ENCODE measurements at regions not wholly inside any gene's neighbourhood (a gene's known extent, or its start where the extent isn't known, plus 50 kb on each side); places are given as distances from the start of the nearest gene placed in this dataset.
"Not testable (repeated sequence)": the region's sequence is repeated elsewhere in the genome, so short reads cannot be mapped to it uniquely, and the experiment has no call there.

- DNase-seq = no peak
Measured at GRCh38 chr12:105856048-105856405, 282.7 kb downstream of the NUAK1 start.

DNA sequence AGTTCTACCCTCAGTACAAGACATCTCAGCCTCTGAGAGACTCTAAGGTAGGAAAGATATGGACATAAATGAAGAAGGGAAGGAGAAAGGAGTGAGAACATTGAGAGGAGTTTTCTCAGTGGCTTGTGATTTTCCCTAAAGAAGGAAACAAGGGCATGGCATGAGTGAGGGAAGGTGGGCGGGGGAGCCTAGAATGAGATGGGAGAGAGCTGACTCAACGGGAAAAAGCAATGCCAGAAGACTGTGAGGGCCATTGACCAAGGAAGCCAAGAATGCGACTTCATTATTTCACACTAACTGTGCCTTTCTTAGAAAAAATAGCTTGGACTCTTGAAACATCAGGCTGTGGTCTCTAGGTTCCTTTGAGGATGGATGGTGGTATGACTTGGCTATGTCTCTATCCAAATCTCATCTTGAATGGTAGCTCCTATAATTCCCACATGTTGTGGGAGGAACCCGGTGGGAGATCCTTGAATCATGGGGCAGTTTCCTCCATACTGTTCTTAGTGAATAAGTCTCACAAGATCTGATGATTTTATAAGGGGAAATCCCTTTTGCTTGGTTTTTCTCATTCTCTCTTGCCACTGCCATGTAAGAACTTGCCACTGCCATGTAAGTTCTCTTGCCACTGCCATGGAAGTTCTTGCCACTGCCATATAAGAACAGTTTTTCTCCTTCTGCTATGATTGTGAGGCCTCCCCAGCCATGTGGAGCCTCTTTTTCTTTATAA lies 279.6 kb downstream of the NUAK1 start:
- no peak for DNase-seq

DNA sequence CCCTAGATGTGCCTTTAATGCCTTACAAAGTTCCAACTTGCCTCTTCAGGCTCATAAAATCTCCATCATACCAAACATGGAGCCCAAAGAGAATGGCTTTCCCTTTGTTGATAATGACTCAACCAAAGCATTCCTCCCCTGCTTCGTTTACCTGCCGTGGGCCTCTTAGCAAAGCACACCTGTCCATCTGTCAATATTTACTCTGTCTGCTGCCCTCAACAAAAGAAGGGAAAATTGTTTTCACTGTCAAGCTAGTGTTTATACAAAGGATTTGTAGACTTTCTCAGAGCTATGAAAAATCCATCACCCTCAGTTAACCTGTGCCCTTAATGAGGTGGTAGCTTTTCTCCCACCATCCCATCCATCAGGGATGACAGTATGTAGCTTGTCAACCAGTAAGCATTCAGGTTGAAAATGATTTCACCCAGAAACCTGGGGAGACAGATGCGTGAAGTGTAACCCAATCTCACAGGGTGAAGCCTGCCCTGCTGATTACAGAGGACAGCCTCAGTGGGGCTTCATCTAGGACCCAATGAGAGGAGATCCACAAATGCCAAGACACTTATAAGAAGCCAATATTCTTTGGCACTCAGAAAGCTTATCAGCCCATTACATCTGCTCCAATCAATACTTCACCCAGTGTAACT lies 278.1 kb downstream of the NUAK1 start:
- DNase-seq = no peak

GRCh38 chr12:105861227-105861626 lies 277.5 kb downstream of the NUAK1 start:
- no peak for DNase-seq

GRCh38 chr12:105862163-105862821 lies 276.5 kb downstream of the NUAK1 start:
- DNase-seq = no peak

GRCh38 chr12:105864316-105864715 lies 274.4 kb downstream of the NUAK1 start:
- DNase-seq = no peak

- DNase-seq = no peak
Measured at GRCh38 chr12:105864901-105865300, 273.9 kb downstream of the NUAK1 start.

GRCh38 chr12:105865886-105866285 lies 272.9 kb downstream of the NUAK1 start:
- no peak for DNase-seq

DNA sequence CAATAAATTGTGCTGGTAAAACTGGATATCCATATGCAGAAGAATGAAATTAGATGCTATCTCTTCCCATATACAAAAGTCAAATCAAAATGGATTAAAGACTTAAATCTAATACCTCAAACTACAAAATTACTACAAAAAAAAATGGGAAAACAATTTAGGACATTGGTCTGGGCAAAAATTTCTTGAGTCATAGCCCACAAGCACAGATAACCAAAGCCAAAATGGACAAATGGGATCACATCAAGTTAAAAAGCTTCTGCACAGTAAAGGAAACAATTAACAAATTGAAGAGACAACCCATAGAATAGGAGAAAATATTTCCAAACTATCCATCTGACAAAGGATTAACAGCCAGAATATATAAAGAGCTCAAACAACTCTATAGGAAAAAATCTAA lies 264.6 kb downstream of the NUAK1 start:
- DNase-seq = no peak

GRCh38 chr12:105876396-105876927 lies 262.3 kb downstream of the NUAK1 start:
- no peak for DNase-seq

DNA sequence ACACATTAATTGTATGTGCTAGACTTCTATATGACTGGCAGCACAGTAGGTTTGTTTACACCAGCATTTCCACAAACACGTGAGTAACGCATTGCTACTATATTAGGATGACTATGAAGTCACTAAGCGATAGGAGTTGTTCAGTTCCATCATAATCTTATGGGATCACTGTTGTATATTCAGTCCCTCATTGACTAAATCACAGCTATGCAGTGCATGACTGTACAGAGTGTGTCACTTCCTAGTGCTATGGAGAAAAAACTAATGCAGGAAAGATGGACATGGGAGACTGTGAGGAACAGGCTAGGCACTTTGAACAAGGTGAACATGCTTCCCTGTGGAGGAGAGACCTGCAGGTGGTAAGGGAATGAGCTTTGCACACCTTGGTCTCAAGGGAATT lies 259.8 kb downstream of the NUAK1 start:
- DNase-seq = no peak

DNA sequence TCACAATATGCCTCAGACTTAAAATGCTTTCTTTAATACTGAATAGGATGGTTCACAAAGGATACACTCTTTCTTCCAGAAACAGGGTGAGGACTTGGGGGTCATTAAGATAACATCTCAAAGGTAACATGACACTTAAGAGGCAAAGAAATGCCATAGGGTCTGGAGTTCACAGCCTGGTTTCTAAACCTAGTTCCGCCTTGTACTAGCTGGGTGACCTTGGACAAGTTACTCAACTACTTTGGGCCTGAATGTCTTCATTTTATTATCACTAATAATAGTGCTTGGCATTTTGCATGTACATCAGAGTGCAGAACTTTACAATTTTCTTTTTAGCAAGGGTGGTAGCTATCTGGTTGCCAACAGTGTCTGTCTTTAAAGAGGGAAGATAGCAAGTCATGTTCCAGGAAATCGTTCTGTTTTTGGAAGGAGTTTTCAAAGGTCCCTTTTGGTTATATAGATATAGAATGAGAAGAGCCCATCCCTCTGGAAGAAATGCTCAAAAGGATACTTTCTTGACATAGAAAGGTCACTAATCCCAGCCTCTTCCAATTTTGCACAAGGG lies 257.8 kb downstream of the NUAK1 start:
- no peak for DNase-seq

- DNase-seq = no peak
Measured at GRCh38 chr12:105882404-105882803, 256.4 kb downstream of the NUAK1 start.

- no peak for DNase-seq
Measured at GRCh38 chr12:105887131-105887530, 251.6 kb downstream of the NUAK1 start.

- no peak for DNase-seq
Measured at GRCh38 chr12:105888696-105889095, 250.1 kb downstream of the NUAK1 start.

DNA sequence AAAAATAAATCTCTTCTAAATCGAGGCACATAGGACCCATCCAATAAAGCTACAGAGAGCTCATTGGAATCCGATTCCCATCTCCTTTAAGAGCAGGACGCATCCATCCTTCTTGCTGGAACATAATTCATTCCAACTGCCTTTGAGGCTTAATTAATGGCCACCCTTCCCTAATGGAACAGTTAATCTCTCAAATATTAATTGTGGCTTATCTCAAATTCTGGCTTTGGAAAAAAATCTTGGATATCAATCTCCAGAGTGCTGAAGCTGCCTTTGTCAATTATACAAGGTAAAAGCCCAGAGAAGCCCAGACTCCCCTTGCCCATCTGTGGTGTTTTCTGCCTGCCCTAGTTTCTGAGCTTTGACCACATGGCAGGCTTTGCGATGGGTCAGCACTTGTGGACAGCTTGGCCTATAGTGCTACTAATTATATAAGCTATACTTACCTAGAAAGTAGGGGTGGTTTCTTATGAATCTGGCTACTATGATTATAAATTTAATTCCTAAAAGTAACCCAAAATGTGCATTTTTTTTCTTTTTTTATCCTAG lies 246.3 kb downstream of the NUAK1 start:
- no peak for DNase-seq

DNA sequence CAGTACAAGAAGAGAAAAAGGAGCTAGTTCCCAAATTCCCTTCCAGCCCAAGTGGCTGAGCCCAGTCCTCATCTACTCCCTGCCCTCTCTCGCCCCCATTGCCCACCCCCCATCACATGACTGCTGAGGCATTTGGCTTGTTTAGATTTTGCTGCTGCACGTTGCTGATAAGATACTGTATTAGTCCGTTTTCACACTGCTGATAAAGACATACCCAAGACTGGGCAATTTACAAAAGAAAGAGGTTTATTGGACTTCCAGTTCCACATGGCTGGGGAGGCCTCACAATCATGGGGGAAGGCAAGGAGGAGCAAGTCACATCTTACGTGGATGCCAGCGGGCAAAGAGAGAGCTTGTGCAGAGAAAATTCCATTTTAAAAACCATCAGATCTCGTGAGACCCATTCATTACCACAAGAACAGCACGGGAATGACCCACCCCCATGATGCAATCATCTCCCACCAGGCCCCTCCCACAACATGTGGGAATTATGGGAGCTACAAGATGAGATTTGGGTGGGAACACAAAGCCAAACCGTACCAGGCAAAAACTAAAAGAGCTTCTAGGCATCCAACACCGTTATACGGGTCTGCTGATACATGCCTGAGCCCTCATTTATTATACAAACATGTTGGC lies 243.4 kb downstream of the NUAK1 start:
- not testable (repeated sequence) for DNase-seq

GRCh38 chr12:105897311-105897725 lies 241.4 kb downstream of the NUAK1 start:
- DNase-seq = no peak

- not testable (repeated sequence) for DNase-seq
Measured at GRCh38 chr12:105898271-105898670, 240.5 kb downstream of the NUAK1 start.

DNA sequence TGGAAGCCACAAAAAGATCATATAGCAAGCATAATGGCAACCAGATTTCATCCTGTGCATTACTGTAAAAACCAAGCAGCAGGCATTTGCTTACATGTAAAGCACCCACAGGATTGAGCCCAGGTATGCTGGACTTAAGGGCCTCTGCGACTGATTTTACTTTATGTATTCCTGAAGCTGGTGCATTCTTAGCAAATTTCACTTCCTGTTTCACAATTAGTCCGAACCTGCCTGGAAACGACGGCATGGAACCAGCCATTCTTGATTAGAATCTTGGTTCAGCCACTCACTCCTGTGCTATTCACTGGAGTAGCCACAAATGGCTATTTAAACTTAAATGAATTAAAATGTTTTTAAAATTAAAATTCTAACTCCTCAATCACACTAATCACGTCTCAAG lies 239.2 kb downstream of the NUAK1 start:
- DNase-seq = no peak

DNA sequence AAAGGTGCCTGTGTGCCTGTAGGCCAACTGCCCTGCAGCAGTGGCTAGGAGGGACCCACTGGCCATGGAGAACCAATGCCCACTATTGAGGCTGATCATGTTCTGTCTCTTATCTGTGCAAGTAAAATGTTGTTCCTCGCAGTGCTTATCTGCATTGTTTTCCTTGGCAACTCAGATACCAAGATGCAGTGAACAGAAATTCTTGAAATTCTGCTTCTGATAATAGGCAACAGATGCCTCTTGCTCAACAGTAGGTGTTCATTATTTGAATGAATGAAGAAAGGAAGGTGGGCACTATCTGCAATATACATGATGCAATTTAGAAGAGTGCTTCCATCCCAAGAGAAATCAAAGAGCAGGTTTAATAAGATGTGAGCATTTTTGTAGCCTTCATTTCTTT lies 232.2 kb downstream of the NUAK1 start:
- DNase-seq = no peak

GRCh38 chr12:105907982-105908381 lies 230.8 kb downstream of the NUAK1 start:
- no peak for DNase-seq

- no peak for DNase-seq
Measured at GRCh38 chr12:105910030-105910429, 228.7 kb downstream of the NUAK1 start.

Measured in amniotic stem cell (primary cell).